ENCODE measurements at regions not wholly inside any gene's neighbourhood (a gene's known extent, or its start where the extent isn't known, plus 50 kb on each side); places are given as distances from the start of the nearest gene placed in this dataset.
"Not testable (repeated sequence)": the region's sequence is repeated elsewhere in the genome, so short reads cannot be mapped to it uniquely, and the experiment has no call there.

- Histone ChIP-seq H3K27ac (ENCODE audit: low read length) (no peak overlapping the region), H3K4me1 (ENCODE audit: low read length) (no peaks in the 10 kb centered on the region), H4K20me1 (ENCODE audit: insufficient read depth, low read depth, low read length) (no peaks in the 10 kb centered on the region), H3K27me3 (ENCODE audit: low read length) (no peaks in the 10 kb centered on the region; the same call in 1 of the 2 replicates), H2AFZ (ENCODE audit: low read length) (no peak overlapping the region), H3K9ac (ENCODE audit: low read length) (no peak overlapping the region), H3K36me3 (ENCODE audit: insufficient read depth, low read length) (no peaks in the 10 kb centered on the region), H3K9me2 (replicated peaks; ENCODE audit: insufficient read depth, low read length) (no peaks in the 10 kb centered on the region), H3K4me2 (ENCODE audit: low read depth, low read length, poor library complexity, severe bottlenecking) (no peak overlapping the region), H3K9me3 (ENCODE audit: low read length) (no peaks in the 10 kb centered on the region), H3K79me2 (ENCODE audit: low read length) (no peaks in the 10 kb centered on the region), H3K4me3 (ENCODE audit: low read length) (no peak overlapping the region)
- DNase-seq, result no peak
Observed at GRCh38 chr1:89436856-89437255, 73.0 kb downstream of the GBP6 start.

DNA sequence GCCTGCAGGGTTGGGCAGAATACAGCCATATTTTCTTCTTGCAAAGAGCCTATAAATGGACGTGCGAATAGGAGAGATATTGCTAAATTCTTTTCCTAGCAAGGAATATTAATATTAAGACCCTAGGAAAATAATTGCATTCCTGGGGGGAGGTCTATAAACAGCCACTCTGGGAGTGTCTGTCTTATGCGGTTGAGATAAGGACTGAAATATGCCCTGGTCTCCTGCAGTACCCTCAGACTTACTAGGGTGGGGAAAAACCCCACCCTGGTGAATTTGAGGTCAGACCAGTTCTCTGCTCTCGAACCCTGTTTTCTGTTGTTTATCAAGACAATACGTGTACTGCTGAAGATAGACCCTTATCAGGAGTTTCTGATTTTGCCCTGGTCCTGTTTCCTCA lies 74.4 kb downstream of the GBP6 start:
- H3K36me3 ChIP-seq (ENCODE audit: insufficient read depth, low read length); H3K9me2 ChIP-seq (replicated peaks; ENCODE audit: insufficient read depth, low read length); H3K4me2 ChIP-seq (ENCODE audit: low read depth, low read length, poor library complexity, severe bottlenecking); H3K27me3 ChIP-seq (ENCODE audit: low read length); H3K4me3 ChIP-seq (ENCODE audit: low read length); H3K4me1 ChIP-seq (ENCODE audit: low read length); DNase-seq; H3K79me2 ChIP-seq (ENCODE audit: low read length); H3K9me3 ChIP-seq (ENCODE audit: low read length); H4K20me1 ChIP-seq (ENCODE audit: insufficient read depth, low read depth, low read length); H3K27ac ChIP-seq (ENCODE audit: low read length); H2AFZ ChIP-seq (ENCODE audit: low read length); H3K9ac ChIP-seq (ENCODE audit: low read length): not testable (repeated sequence)

GRCh38 chr1:89440911-89441310 lies 77.1 kb downstream of the GBP6 start:
- Histone ChIP-seq H3K27ac (ENCODE audit: low read length) (no peak overlapping the region), H3K79me2 (ENCODE audit: low read length) (no peaks in the 10 kb centered on the region), H3K4me3 (ENCODE audit: low read length) (no peak overlapping the region), H4K20me1 (ENCODE audit: insufficient read depth, low read depth, low read length) (no peaks in the 10 kb centered on the region), H3K4me1 (ENCODE audit: low read length) (no peaks in the 10 kb centered on the region), H2AFZ (ENCODE audit: low read length) (no peak overlapping the region), H3K36me3 (ENCODE audit: insufficient read depth, low read length) (no peaks in the 10 kb centered on the region), H3K4me2 (ENCODE audit: low read depth, low read length, poor library complexity, severe bottlenecking) (no peak overlapping the region), H3K9me2 (replicated peaks; ENCODE audit: insufficient read depth, low read length) (no peaks in the 10 kb centered on the region), H3K9ac (ENCODE audit: low read length) (no peak overlapping the region), H3K27me3 (ENCODE audit: low read length) (no peaks in the 10 kb centered on the region; the same call in 1 of the 2 replicates), H3K9me3 (ENCODE audit: low read length) (no peaks in the 10 kb centered on the region)
- no peak for DNase-seq

GRCh38 chr1:89444791-89445190 lies 79.8 kb upstream of the LRRC8B start:
- Histone ChIP-seq H3K79me2 (ENCODE audit: low read length) (no peaks in the 10 kb centered on the region), H3K9me3 (ENCODE audit: low read length) (no peaks in the 10 kb centered on the region), H3K4me3 (ENCODE audit: low read length) (no peak overlapping the region), H4K20me1 (ENCODE audit: insufficient read depth, low read depth, low read length) (no peaks in the 10 kb centered on the region), H3K9ac (ENCODE audit: low read length) (no peak overlapping the region), H3K36me3 (ENCODE audit: insufficient read depth, low read length) (no peaks in the 10 kb centered on the region), H3K9me2 (replicated peaks; ENCODE audit: insufficient read depth, low read length) (no peaks in the 10 kb centered on the region), H3K4me2 (ENCODE audit: low read depth, low read length, poor library complexity, severe bottlenecking) (no peak overlapping the region), H3K4me1 (ENCODE audit: low read length) (no peaks in the 10 kb centered on the region), H3K27me3 (ENCODE audit: low read length) (no peaks in the 10 kb centered on the region), H2AFZ (ENCODE audit: low read length) (no peak overlapping the region), H3K27ac (ENCODE audit: low read length) (no peak overlapping the region)
- DNase-seq, result no peak

GRCh38 chr1:89451011-89451410 lies 73.6 kb upstream of the LRRC8B start:
- Histone ChIP-seq H3K4me3 (ENCODE audit: low read length) (no peak overlapping the region), H3K9ac (ENCODE audit: low read length) (no peak overlapping the region), H3K27ac (ENCODE audit: low read length) (no peak overlapping the region), H3K27me3 (ENCODE audit: low read length) (no peaks in the 10 kb centered on the region), H3K79me2 (ENCODE audit: low read length) (no peaks in the 10 kb centered on the region), H3K36me3 (ENCODE audit: insufficient read depth, low read length) (no peaks in the 10 kb centered on the region), H3K4me2 (ENCODE audit: low read depth, low read length, poor library complexity, severe bottlenecking) (no peak overlapping the region), H4K20me1 (ENCODE audit: insufficient read depth, low read depth, low read length) (no peaks in the 10 kb centered on the region), H3K9me3 (ENCODE audit: low read length) (no peaks in the 10 kb centered on the region), H2AFZ (ENCODE audit: low read length) (no peak overlapping the region), H3K9me2 (replicated peaks; ENCODE audit: insufficient read depth, low read length) (no peaks in the 10 kb centered on the region), H3K4me1 (ENCODE audit: low read length) (peaks cover 4% of the 10 kb centered on the region)
- DNase-seq, result no peak

DNA sequence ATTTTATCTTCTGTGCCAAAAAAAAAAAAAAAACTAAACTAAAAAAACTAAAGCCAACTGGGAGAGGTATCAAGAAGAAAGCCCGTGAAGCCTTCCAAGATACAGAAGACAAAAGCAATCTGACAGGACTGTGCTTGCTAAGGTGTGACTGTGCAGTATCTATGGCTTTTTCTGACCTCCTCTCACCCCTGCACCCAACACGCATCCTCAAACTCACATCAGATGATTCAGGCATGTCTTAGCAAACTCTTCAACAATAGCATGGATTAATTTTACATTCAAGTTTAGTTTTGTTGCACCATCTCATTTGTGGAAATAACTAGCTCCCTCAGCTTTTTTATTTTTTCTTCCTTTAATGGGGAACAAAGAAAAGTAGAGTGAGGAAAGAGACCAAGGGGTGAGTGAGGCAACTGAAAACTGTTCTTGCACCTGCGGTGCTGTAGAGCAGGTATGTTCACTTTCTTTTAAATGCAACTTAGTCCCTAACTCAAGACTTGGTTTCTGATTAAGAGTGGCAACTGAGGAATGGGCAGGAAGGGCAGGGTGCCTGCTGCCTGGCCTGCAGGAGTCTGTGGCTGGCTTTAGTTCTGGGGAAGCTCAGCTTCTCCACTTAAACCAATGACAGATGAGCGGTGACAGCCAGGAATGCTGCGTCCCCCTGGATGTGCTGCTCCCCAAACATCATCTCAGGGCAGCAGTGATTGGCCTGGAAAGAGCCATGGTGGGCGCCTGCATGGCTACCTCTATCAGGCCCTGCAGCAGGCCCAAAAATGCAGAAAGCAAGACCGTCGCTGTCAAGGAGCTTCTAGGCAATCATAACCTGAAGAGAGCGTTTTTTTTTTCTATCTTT lies 71.3 kb upstream of the LRRC8B start:
- Histone ChIP-seq H3K9me3 (ENCODE audit: low read length) (no peaks in the 10 kb centered on the region), H3K4me2 (ENCODE audit: low read depth, low read length, poor library complexity, severe bottlenecking) (no peak overlapping the region), H2AFZ (ENCODE audit: low read length) (no peak overlapping the region), H3K79me2 (ENCODE audit: low read length) (no peaks in the 10 kb centered on the region), H4K20me1 (ENCODE audit: insufficient read depth, low read depth, low read length) (no peaks in the 10 kb centered on the region), H3K36me3 (ENCODE audit: insufficient read depth, low read length) (no peaks in the 10 kb centered on the region), H3K9ac (ENCODE audit: low read length) (no peak overlapping the region), H3K27me3 (ENCODE audit: low read length) (no peaks in the 10 kb centered on the region), H3K4me1 (ENCODE audit: low read length) (peaks cover 11% of the 10 kb centered on the region), H3K4me3 (ENCODE audit: low read length) (no peak overlapping the region), H3K27ac (ENCODE audit: low read length) (no peak overlapping the region), H3K9me2 (replicated peaks; ENCODE audit: insufficient read depth, low read length) (no peaks in the 10 kb centered on the region)
- no peak for DNase-seq

GRCh38 chr1:89454845-89455521 lies 69.6 kb upstream of the LRRC8B start:
- Histone ChIP-seq H3K9ac (ENCODE audit: low read length) (no peak overlapping the region), H3K4me1 (ENCODE audit: low read length) (peaks cover 11% of the 10 kb centered on the region), H3K4me3 (ENCODE audit: low read length) (no peak overlapping the region), H3K36me3 (ENCODE audit: insufficient read depth, low read length) (no peaks in the 10 kb centered on the region), H3K4me2 (ENCODE audit: low read depth, low read length, poor library complexity, severe bottlenecking) (no peak overlapping the region), H3K27ac (ENCODE audit: low read length) (no peak overlapping the region), H3K27me3 (ENCODE audit: low read length) (no peaks in the 10 kb centered on the region), H3K79me2 (ENCODE audit: low read length) (no peaks in the 10 kb centered on the region), H3K9me2 (replicated peaks; ENCODE audit: insufficient read depth, low read length) (no peaks in the 10 kb centered on the region), H2AFZ (ENCODE audit: low read length) (no peak overlapping the region), H4K20me1 (ENCODE audit: insufficient read depth, low read depth, low read length) (no peaks in the 10 kb centered on the region), H3K9me3 (ENCODE audit: low read length) (no peaks in the 10 kb centered on the region)
- DNase-seq, result peak; percentile 81

DNA sequence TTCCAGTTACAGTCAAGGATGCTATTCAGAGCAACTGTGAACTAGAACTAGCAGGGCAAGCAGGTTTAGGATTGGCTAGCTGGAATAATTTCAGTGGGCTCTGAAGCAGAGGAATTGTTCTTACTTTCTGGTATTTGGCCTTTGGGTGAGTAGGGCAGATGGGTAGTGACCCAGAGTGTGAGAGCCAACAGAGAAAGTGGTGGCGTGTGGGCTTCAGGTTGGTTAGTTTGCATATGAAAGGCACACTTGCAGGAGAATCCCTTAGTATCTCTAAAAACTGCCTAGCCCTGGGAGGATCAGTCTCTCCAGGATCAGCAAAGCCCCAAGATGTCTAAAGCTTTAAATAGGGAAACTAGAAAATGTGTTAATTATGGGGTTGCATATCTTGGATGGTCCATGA lies 67.6 kb upstream of the LRRC8B start:
- Histone ChIP-seq H3K27me3 (ENCODE audit: low read length) (no peaks in the 10 kb centered on the region), H3K4me3 (ENCODE audit: low read length) (no peak overlapping the region), H3K4me1 (ENCODE audit: low read length) (peaks cover 11% of the 10 kb centered on the region), H3K79me2 (ENCODE audit: low read length) (no peaks in the 10 kb centered on the region), H3K9ac (ENCODE audit: low read length) (no peak overlapping the region), H3K36me3 (ENCODE audit: insufficient read depth, low read length) (no peaks in the 10 kb centered on the region), H4K20me1 (ENCODE audit: insufficient read depth, low read depth, low read length) (no peaks in the 10 kb centered on the region), H3K9me3 (ENCODE audit: low read length) (no peaks in the 10 kb centered on the region), H3K27ac (ENCODE audit: low read length) (no peak overlapping the region), H2AFZ (ENCODE audit: low read length) (no peak overlapping the region), H3K4me2 (ENCODE audit: low read depth, low read length, poor library complexity, severe bottlenecking) (peak overlapping the region; percentile 15), H3K9me2 (replicated peaks; ENCODE audit: insufficient read depth, low read length) (no peaks in the 10 kb centered on the region)
- no peak for DNase-seq

Data from Karpas-422 (cell line).